ENCODE measurements at regions not wholly inside any gene's neighbourhood (a gene's known extent, or its start where the extent isn't known, plus 50 kb on each side); places are given as distances from the start of the nearest gene placed in this dataset.

GRCh38 chr5:2475902-2476301 lies 275.6 kb downstream of the IRX2 start:
- H3K27ac ChIP-seq (ENCODE audit: low read depth, low read length) = no peak overlapping the region
- H3K4me1 ChIP-seq (ENCODE audit: control insufficient read depth, insufficient read depth, low read length) = no peaks in the 10 kb centered on the region
- no peaks in the 10 kb centered on the region for H3K36me3 ChIP-seq (ENCODE audit: control insufficient read depth, insufficient read depth, low read length)
- H3K9ac ChIP-seq (ENCODE audit: low read length) = no peak overlapping the region
- no peak overlapping the region for H3K4me3 ChIP-seq (ENCODE audit: low read depth, low read length)
- H3K9me3 ChIP-seq (ENCODE audit: control insufficient read depth, insufficient read depth, low read depth, low read length) = peaks cover 7% of the 10 kb centered on the region
- no peaks in the 10 kb centered on the region for H3K27me3 ChIP-seq (ENCODE audit: control insufficient read depth, insufficient read depth, low read length)

DNA sequence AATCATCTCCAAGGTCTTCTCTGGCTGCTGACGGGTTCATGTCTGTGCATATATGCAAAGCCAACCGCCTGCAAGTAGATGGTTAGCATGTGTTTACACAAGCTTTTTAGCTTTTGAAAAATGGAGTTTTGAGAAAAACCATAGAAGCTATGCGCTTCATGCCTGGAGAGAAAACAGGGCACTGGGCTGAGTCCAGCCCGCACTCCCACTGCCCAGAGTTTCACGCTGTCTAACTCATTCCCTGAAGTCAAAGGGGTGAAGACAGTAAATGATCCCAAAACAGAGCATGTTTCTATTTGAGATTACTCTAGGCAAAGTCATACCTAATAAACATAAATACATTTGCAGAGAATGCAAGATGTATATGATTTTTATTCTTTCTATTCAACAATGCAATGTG lies 278.8 kb downstream of the IRX2 start:
- H3K9ac ChIP-seq (ENCODE audit: low read length) = no peak overlapping the region
- no peaks in the 10 kb centered on the region for H3K4me1 ChIP-seq (ENCODE audit: control insufficient read depth, insufficient read depth, low read length)
- H3K27ac ChIP-seq (ENCODE audit: low read depth, low read length) = no peak overlapping the region
- no peak overlapping the region for H3K4me3 ChIP-seq (ENCODE audit: low read depth, low read length)
- peaks cover 10% of the 10 kb centered on the region for H3K9me3 ChIP-seq (ENCODE audit: control insufficient read depth, insufficient read depth, low read depth, low read length)
- no peaks in the 10 kb centered on the region for H3K27me3 ChIP-seq (ENCODE audit: control insufficient read depth, insufficient read depth, low read length)
- no peaks in the 10 kb centered on the region for H3K36me3 ChIP-seq (ENCODE audit: control insufficient read depth, insufficient read depth, low read length)

DNA sequence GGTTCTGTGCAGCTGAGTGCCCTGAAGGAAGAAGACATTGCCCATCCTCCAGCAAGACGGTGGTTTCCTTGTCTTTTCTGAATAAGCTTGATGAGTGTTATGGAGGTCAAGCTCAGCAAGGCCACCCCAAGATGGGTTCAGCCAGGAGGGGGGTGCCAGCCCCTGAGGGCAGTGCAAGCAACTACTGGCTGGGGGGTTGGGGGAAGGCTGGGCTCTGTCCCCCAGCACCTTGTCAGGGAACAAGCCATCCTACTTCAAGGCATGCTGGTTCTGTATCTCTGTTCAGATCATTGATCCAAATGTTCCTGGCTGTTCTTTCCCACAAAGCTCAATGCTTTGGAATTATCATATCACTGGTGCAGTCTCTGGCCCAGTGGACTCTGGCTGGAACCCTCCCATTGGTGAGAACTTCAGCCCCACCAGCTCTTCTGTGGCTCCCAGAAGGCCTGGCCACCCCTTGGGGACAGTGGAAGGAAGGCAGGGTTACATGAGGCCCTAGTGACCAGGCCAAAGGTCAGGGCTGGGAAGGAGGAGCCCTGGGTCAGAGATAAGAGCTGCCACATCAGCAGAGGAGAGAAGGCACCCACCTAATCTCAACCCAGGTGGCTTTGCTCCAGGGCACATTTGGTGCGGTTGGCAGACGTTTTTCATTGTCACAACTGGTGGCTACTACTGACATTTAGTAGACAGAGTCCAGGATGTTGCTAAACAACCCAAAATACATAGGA lies 280.2 kb downstream of the IRX2 start:
- H3K27ac ChIP-seq (ENCODE audit: low read depth, low read length) = no peak overlapping the region
- peaks cover 10% of the 10 kb centered on the region for H3K9me3 ChIP-seq (ENCODE audit: control insufficient read depth, insufficient read depth, low read depth, low read length)
- no peaks in the 10 kb centered on the region for H3K36me3 ChIP-seq (ENCODE audit: control insufficient read depth, insufficient read depth, low read length)
- no peak overlapping the region for H3K4me3 ChIP-seq (ENCODE audit: low read depth, low read length)
- H3K9ac ChIP-seq (ENCODE audit: low read length) = no peak overlapping the region
- H3K4me1 ChIP-seq (ENCODE audit: control insufficient read depth, insufficient read depth, low read length) = no peaks in the 10 kb centered on the region
- no peaks in the 10 kb centered on the region for H3K27me3 ChIP-seq (ENCODE audit: control insufficient read depth, insufficient read depth, low read length)

- Histone ChIP-seq H3K27ac (ENCODE audit: low read depth, low read length) (no peak overlapping the region), H3K27me3 (ENCODE audit: control insufficient read depth, insufficient read depth, low read length) (no peaks in the 10 kb centered on the region), H3K36me3 (ENCODE audit: control insufficient read depth, insufficient read depth, low read length) (no peaks in the 10 kb centered on the region), H3K4me3 (ENCODE audit: low read depth, low read length) (no peak overlapping the region), H3K9me3 (ENCODE audit: control insufficient read depth, insufficient read depth, low read depth, low read length) (peaks cover 10% of the 10 kb centered on the region), H3K4me1 (ENCODE audit: control insufficient read depth, insufficient read depth, low read length) (no peaks in the 10 kb centered on the region), H3K9ac (ENCODE audit: low read length) (no peak overlapping the region)
Observed at GRCh38 chr5:2466966-2467365, 284.5 kb downstream of the IRX2 start.

- no peak overlapping the region for H3K4me3 ChIP-seq (ENCODE audit: low read depth, low read length)
- H3K27me3 ChIP-seq (ENCODE audit: control insufficient read depth, insufficient read depth, low read length) = no peaks in the 10 kb centered on the region
- no peaks in the 10 kb centered on the region for H3K36me3 ChIP-seq (ENCODE audit: control insufficient read depth, insufficient read depth, low read length)
- H3K4me1 ChIP-seq (ENCODE audit: control insufficient read depth, insufficient read depth, low read length) = no peaks in the 10 kb centered on the region
- no peak overlapping the region for H3K9ac ChIP-seq (ENCODE audit: low read length)
- H3K9me3 ChIP-seq (ENCODE audit: control insufficient read depth, insufficient read depth, low read depth, low read length) = no peaks in the 10 kb centered on the region
- H3K27ac ChIP-seq (ENCODE audit: low read depth, low read length) = no peak overlapping the region
Observed at GRCh38 chr5:2465383-2465782, 286.1 kb downstream of the IRX2 start.

DNA sequence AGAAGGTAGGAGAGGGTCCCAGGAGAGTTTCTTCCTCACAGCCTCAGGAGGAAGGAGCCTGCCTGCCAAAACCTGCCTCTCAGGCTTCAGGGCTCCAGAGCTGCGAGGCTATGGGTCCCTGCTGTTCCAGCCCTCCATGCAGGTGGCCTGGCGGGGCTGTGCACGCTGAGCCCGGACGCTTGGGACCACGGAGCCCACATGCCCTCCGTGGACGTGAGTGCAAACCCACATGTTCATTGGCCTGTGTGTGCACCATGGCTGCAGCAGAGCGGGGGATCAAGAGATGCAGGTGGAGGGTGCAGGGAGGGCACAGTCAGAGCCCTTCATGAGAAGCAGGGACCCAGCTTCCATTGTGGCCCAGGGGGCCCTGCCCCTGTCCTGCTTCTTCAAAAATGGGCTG lies 287.3 kb downstream of the IRX2 start:
- Histone ChIP-seq H3K4me1 (ENCODE audit: control insufficient read depth, insufficient read depth, low read length) (no peaks in the 10 kb centered on the region), H3K9ac (ENCODE audit: low read length) (no peak overlapping the region), H3K27ac (ENCODE audit: low read depth, low read length) (no peak overlapping the region), H3K4me3 (ENCODE audit: low read depth, low read length) (no peak overlapping the region), H3K27me3 (ENCODE audit: control insufficient read depth, insufficient read depth, low read length) (no peaks in the 10 kb centered on the region), H3K36me3 (ENCODE audit: control insufficient read depth, insufficient read depth, low read length) (no peaks in the 10 kb centered on the region), H3K9me3 (ENCODE audit: control insufficient read depth, insufficient read depth, low read depth, low read length) (no peaks in the 10 kb centered on the region)

DNA sequence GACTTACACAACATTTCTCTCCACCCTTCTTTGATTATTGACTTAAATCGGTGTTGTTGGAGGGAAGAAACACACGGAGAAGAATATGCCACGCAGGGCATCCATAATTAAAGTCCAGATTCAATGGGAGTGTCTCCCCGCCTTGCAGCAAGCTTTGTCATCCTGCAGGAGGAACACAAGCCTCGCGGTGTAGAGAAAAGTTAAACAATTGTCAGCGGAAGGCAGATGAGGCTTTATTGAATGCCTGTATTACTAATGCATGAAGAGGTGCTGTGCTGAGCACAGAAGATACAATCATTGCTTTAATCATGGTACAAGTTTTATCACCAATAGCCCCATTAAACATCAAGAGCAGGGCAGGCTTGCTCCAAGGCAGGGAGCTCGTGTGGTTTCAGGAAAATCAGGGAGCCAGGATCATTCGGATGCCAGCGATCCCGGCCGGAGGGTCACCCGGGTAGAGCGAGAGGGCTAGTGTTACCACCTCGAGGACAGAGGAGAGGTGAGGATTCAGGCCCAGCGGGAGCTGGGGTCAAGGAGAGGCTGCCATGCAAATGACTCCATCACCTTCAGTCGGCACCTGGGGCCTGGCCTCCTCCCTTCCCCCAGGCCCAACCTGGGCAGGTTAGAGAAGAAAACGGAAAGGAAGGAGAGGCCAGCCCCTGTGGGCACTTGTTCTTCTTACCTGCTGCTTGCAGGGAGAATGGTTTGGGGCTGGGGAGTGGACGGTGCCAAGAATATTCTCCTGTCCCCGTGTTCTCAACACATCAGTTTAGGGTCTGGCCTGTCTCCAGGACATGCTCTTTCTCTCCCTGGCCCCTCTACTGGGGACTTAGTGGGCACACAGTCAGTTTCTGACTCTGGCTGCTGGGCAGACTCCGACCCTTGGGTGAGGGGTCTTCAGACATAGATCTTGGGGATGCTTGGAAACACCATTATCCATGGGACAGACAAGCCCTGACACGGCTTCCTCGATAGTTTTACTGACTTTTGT lies 289.5 kb downstream of the IRX2 start:
- Histone ChIP-seq H3K4me3 (ENCODE audit: low read depth, low read length) (no peak overlapping the region), H3K27me3 (ENCODE audit: control insufficient read depth, insufficient read depth, low read length) (no peaks in the 10 kb centered on the region), H3K9ac (ENCODE audit: low read length) (no peak overlapping the region), H3K36me3 (ENCODE audit: control insufficient read depth, insufficient read depth, low read length) (no peaks in the 10 kb centered on the region), H3K4me1 (ENCODE audit: control insufficient read depth, insufficient read depth, low read length) (no peaks in the 10 kb centered on the region), H3K9me3 (ENCODE audit: control insufficient read depth, insufficient read depth, low read depth, low read length) (no peaks in the 10 kb centered on the region), H3K27ac (ENCODE audit: low read depth, low read length) (no peak overlapping the region)

GRCh38 chr5:2460098-2460497 lies 291.4 kb downstream of the IRX2 start:
- Histone ChIP-seq H3K27ac (ENCODE audit: low read depth, low read length) (no peak overlapping the region), H3K9ac (ENCODE audit: low read length) (no peak overlapping the region), H3K27me3 (ENCODE audit: control insufficient read depth, insufficient read depth, low read length) (no peaks in the 10 kb centered on the region), H3K36me3 (ENCODE audit: control insufficient read depth, insufficient read depth, low read length) (no peaks in the 10 kb centered on the region), H3K4me3 (ENCODE audit: low read depth, low read length) (no peak overlapping the region), H3K9me3 (ENCODE audit: control insufficient read depth, insufficient read depth, low read depth, low read length) (no peaks in the 10 kb centered on the region), H3K4me1 (ENCODE audit: control insufficient read depth, insufficient read depth, low read length) (no peaks in the 10 kb centered on the region)

- H3K27me3 ChIP-seq (ENCODE audit: control insufficient read depth, insufficient read depth, low read length) = no peaks in the 10 kb centered on the region
- H3K4me1 ChIP-seq (ENCODE audit: control insufficient read depth, insufficient read depth, low read length) = no peaks in the 10 kb centered on the region
- H3K9me3 ChIP-seq (ENCODE audit: control insufficient read depth, insufficient read depth, low read depth, low read length) = no peaks in the 10 kb centered on the region
- H3K4me3 ChIP-seq (ENCODE audit: low read depth, low read length) = no peak overlapping the region
- H3K27ac ChIP-seq (ENCODE audit: low read depth, low read length) = no peak overlapping the region
- no peak overlapping the region for H3K9ac ChIP-seq (ENCODE audit: low read length)
- no peaks in the 10 kb centered on the region for H3K36me3 ChIP-seq (ENCODE audit: control insufficient read depth, insufficient read depth, low read length)
Observed at GRCh38 chr5:2459251-2459650, 292.2 kb downstream of the IRX2 start.

- no peak overlapping the region for H3K27ac ChIP-seq (ENCODE audit: low read depth, low read length)
Observed at GRCh38 chr5:2455878-2456277, 295.6 kb downstream of the IRX2 start.

GRCh38 chr5:2454876-2455275 lies 296.6 kb downstream of the IRX2 start:
- Histone ChIP-seq H3K27ac (ENCODE audit: low read depth, low read length) (no peak overlapping the region), H3K4me3 (ENCODE audit: low read depth, low read length) (no peak overlapping the region), H3K9ac (ENCODE audit: low read length) (no peak overlapping the region), H3K4me1 (ENCODE audit: control insufficient read depth, insufficient read depth, low read length) (no peaks in the 10 kb centered on the region), H3K36me3 (ENCODE audit: control insufficient read depth, insufficient read depth, low read length) (no peaks in the 10 kb centered on the region), H3K9me3 (ENCODE audit: control insufficient read depth, insufficient read depth, low read depth, low read length) (no peaks in the 10 kb centered on the region), H3K27me3 (ENCODE audit: control insufficient read depth, insufficient read depth, low read length) (no peaks in the 10 kb centered on the region)

More at GRCh38 chr5:2455878-2456277, 295.6 kb downstream of the IRX2 start:
- H3K27me3 ChIP-seq (ENCODE audit: control insufficient read depth, insufficient read depth, low read length) = no peaks in the 10 kb centered on the region
- H3K9me3 ChIP-seq (ENCODE audit: control insufficient read depth, insufficient read depth, low read depth, low read length) = no peaks in the 10 kb centered on the region
- no peak overlapping the region for H3K4me3 ChIP-seq (ENCODE audit: low read depth, low read length)
- no peaks in the 10 kb centered on the region for H3K4me1 ChIP-seq (ENCODE audit: control insufficient read depth, insufficient read depth, low read length)
- no peak overlapping the region for H3K9ac ChIP-seq (ENCODE audit: low read length)
- H3K36me3 ChIP-seq (ENCODE audit: control insufficient read depth, insufficient read depth, low read length) = no peaks in the 10 kb centered on the region

Measured in HUES6 (cell line).